ENCODE measurements at regions not wholly inside any gene's neighbourhood (a gene's known extent, or its start where the extent isn't known, plus 50 kb on each side); places are given as distances from the start of the nearest gene placed in this dataset.

DNA sequence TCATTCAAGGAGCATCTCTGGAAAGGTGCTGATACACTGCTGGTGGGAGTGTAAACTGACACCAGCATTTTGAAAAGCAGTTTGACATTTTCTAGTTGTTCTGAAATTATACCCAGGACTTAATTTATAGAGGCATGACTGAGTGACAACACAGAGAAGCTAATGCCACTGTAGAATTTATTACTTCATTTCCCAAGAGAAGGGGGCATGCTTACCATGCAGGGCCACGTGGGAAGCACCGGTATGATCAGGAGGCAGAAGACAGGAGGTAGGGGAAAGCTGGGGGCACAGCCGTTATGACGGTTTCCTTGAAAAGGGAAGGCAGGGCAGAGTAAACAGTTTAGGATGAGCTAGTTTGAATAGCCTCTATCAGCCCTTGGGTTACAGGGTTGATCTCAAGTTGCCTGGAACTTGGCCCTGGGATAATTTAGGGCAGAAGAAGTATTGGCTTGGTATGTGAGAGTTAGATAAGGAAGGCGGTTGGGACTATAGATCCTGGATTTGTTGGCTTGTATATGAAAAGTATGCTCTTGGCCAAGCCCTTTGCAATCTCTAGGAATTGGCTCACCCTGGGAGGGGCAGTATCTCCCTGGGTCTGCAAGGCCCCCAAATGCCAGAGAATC is 305.7 kb downstream of the ENC1 start:
- no peaks in the 10 kb centered on the region for H3K9me2 ChIP-seq (replicated peaks; ENCODE audit: low read depth, low read length)
- no peaks in the 10 kb centered on the region for H3F3A ChIP-seq (ENCODE audit: low read depth)

DNA sequence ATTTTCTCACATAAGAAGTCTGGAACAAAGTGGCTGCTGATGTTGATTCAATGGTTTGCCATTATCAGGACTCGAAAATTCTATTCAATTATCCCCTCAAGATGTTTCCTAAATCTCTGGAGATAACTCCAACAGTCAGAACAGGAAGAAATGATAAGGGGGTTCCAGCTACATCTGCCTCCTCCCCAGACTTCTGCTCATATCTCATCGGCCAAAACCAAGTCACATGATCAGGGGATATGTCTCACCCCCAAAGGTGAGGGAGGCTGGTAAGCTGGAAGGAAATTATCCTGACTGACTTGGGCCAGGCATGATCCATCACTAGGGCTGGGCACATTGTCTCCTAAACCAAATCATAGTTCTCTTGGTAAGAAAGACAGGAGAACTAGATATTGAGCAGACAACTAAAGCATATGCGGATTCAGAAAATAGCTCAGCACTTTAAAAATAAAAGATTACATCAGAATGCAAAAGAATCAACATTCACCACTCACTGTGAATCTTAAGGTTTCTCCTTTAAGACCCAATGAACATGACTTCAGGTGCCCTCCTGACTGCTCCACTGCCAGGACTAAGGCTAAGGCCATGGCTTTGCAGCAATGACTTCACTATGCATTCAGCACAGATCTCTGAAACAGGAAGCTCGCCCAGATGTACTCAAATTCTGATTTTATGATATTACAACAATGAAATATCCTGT is 306.3 kb downstream of the ENC1 start:
- Histone ChIP-seq H3K4me3 (ENCODE audit: low read length, poor library complexity, severe bottlenecking) (no peak overlapping the region), H3K9ac (ENCODE audit: low read depth, low read length, poor library complexity, severe bottlenecking) (no peak overlapping the region), H3K79me2 (ENCODE audit: insufficient read depth, low read length) (no peaks in the 10 kb centered on the region), H3K4me1 (ENCODE audit: insufficient read depth, low read length, poor library complexity, severe bottlenecking) (no peaks in the 10 kb centered on the region), H3K4me2 (ENCODE audit: low read depth, low read length, poor library complexity, severe bottlenecking) (no peak overlapping the region), H2AFZ (ENCODE audit: low read length) (no peak overlapping the region), H3K36me3 (ENCODE audit: insufficient read depth, low read length) (no peaks in the 10 kb centered on the region), H3K9me2 (replicated peaks; ENCODE audit: low read depth, low read length) (no peaks in the 10 kb centered on the region), H3K9me3 (ENCODE audit: insufficient read depth, low read depth, low read length) (no peaks in the 10 kb centered on the region), H3K27me3 (ENCODE audit: insufficient read depth, low read length, poor library complexity, severe bottlenecking) (peaks cover 49% of the 10 kb centered on the region), H3F3A (ENCODE audit: low read depth) (no peaks in the 10 kb centered on the region), H4K20me1 (ENCODE audit: insufficient read depth, low read length, poor library complexity, severe bottlenecking) (no peaks in the 10 kb centered on the region)
- TF ChIP-seq CTCF (conservative IDR thresholded peaks at IDR 0.05; ENCODE audit: low read length) (no peak), EZH2phosphoT487 (IDR thresholded peaks at IDR 0.05; ENCODE audit: borderline replicate concordance) (no peak)

More for the DNA sequence above, 305.7 kb downstream of the ENC1 start:
- no peaks in the 10 kb centered on the region for H3K9me3 ChIP-seq (ENCODE audit: insufficient read depth, low read depth, low read length)
- no peaks in the 10 kb centered on the region for H3K4me1 ChIP-seq (ENCODE audit: insufficient read depth, low read length, poor library complexity, severe bottlenecking)
- H4K20me1 ChIP-seq (ENCODE audit: insufficient read depth, low read length, poor library complexity, severe bottlenecking) = no peaks in the 10 kb centered on the region
- H3K27me3 ChIP-seq (ENCODE audit: insufficient read depth, low read length, poor library complexity, severe bottlenecking) = peaks cover 43% of the 10 kb centered on the region
- no peak overlapping the region for H3K9ac ChIP-seq (ENCODE audit: low read depth, low read length, poor library complexity, severe bottlenecking)
- no peak overlapping the region for H2AFZ ChIP-seq (ENCODE audit: low read length)
- TF ChIP-seq EZH2phosphoT487 (IDR thresholded peaks at IDR 0.05; ENCODE audit: borderline replicate concordance) (no peak), CTCF (conservative IDR thresholded peaks at IDR 0.05; ENCODE audit: low read length) (no peak)
- no peaks in the 10 kb centered on the region for H3K36me3 ChIP-seq (ENCODE audit: insufficient read depth, low read length)
- no peak overlapping the region for H3K4me2 ChIP-seq (ENCODE audit: low read depth, low read length, poor library complexity, severe bottlenecking)
- H3K79me2 ChIP-seq (ENCODE audit: insufficient read depth, low read length) = no peaks in the 10 kb centered on the region
- H3K4me3 ChIP-seq (ENCODE audit: low read length, poor library complexity, severe bottlenecking) = no peak overlapping the region

GRCh38 chr5:74333430-74333829 is 307.1 kb downstream of the ENC1 start:
- Histone ChIP-seq H3K9ac (ENCODE audit: low read depth, low read length, poor library complexity, severe bottlenecking) (no peak overlapping the region), H3K4me2 (ENCODE audit: low read depth, low read length, poor library complexity, severe bottlenecking) (no peak overlapping the region), H3K27me3 (ENCODE audit: insufficient read depth, low read length, poor library complexity, severe bottlenecking) (peaks cover 53% of the 10 kb centered on the region), H3K9me3 (ENCODE audit: insufficient read depth, low read depth, low read length) (no peaks in the 10 kb centered on the region), H3K36me3 (ENCODE audit: insufficient read depth, low read length) (no peaks in the 10 kb centered on the region), H3K4me1 (ENCODE audit: insufficient read depth, low read length, poor library complexity, severe bottlenecking) (no peaks in the 10 kb centered on the region), H3K9me2 (replicated peaks; ENCODE audit: low read depth, low read length) (no peaks in the 10 kb centered on the region), H3F3A (ENCODE audit: low read depth) (no peaks in the 10 kb centered on the region), H4K20me1 (ENCODE audit: insufficient read depth, low read length, poor library complexity, severe bottlenecking) (no peaks in the 10 kb centered on the region), H3K4me3 (ENCODE audit: low read length, poor library complexity, severe bottlenecking) (no peak overlapping the region), H3K79me2 (ENCODE audit: insufficient read depth, low read length) (no peaks in the 10 kb centered on the region), H2AFZ (ENCODE audit: low read length) (no peak overlapping the region)
- TF ChIP-seq EZH2phosphoT487 (IDR thresholded peaks at IDR 0.05; ENCODE audit: borderline replicate concordance) = no peak
- TF ChIP-seq CTCF (conservative IDR thresholded peaks at IDR 0.05; ENCODE audit: low read length) = no peak

Data from Loucy (cell line).